HUES64 (cell line): ENCODE measurements at regions not wholly inside any gene's neighbourhood (a gene's known extent, or its start where the extent isn't known, plus 50 kb on each side); places are given as distances from the start of the nearest gene placed in this dataset.

Source experiments
- H3K27ac ChIP-seq: 2 replicates; pipeline ENCODE4 v1.7.0; 2013; ENCODE audit warnings: low read depth, low read length, inconsistent platforms
- H3K27me3 ChIP-seq: 2 replicates; pipeline ENCODE4 v1.6.1; 2013; ENCODE audit warnings: mild to moderate bottlenecking, low read length; ENCODE audit not compliant: insufficient read depth
- H3K36me3 ChIP-seq: 2 replicates; pipeline ENCODE4 v1.6.1; 2013; ENCODE audit warnings: mild to moderate bottlenecking, low read length; ENCODE audit not compliant: insufficient read depth
- H3K4me1 ChIP-seq: 2 replicates; pipeline ENCODE4 v1.6.1; 2013; ENCODE audit warnings: mild to moderate bottlenecking, low read length, moderate library complexity; ENCODE audit not compliant: insufficient read depth
- H3K4me3 ChIP-seq: 2 replicates; pipeline ENCODE4 v1.5.1; 2013; ENCODE audit warnings: mild to moderate bottlenecking, low read length, moderate library complexity
- H3K9ac ChIP-seq: 2 replicates; pipeline ENCODE4 v1.6.1; 2013; ENCODE audit warnings: mild to moderate bottlenecking, low read depth, low read length
- H3K9me3 ChIP-seq: 2 replicates; pipeline ENCODE4 v1.6.1; 2013; ENCODE audit warnings: low read depth, low read length; ENCODE audit not compliant: insufficient read depth
- WGBS: fragments of 150-250, 120-280 bp; methylation state at CpG from one replicate; pipeline ENCODE4 v1.1.7; 2013; ENCODE audit warnings: missing lambda C conversion rate; 5-methylcytosine and 5-hydroxymethylcytosine counted together

GRCh38 chr7:20267482-20267881 is 50.3 kb upstream of the MACC1 start:
- H3K36me3 ChIP-seq: no peaks in the 10 kb centered on the region
- H3K27ac ChIP-seq: peak overlapping the region; percentile 36; the same call in 1 of the 2 replicates
- 45% methylated on average over 4 of the region's 4 CpGs for WGBS
- peak overlapping the region; percentile 35; the same call in 1 of the 2 replicates for H3K9ac ChIP-seq
- peaks cover 24% of the 10 kb centered on the region for H3K4me1 ChIP-seq
- no peak overlapping the region for H3K4me3 ChIP-seq
- no peaks in the 10 kb centered on the region for H3K9me3 ChIP-seq
- no peaks in the 10 kb centered on the region for H3K27me3 ChIP-seq

- H3K4me1 ChIP-seq: peaks cover 23% of the 10 kb centered on the region
- H3K9me3 ChIP-seq: no peaks in the 10 kb centered on the region
- no peak overlapping the region for H3K27ac ChIP-seq
- no peaks in the 10 kb centered on the region for H3K27me3 ChIP-seq
- H3K36me3 ChIP-seq: no peaks in the 10 kb centered on the region
- 89% methylated on average over 1 of the region's 1 CpG for WGBS
- H3K4me3 ChIP-seq: no peak overlapping the region
- no peak overlapping the region for H3K9ac ChIP-seq
Observed at GRCh38 chr7:20268824-20269223, 51.6 kb upstream of the MACC1 start.

GRCh38 chr7:20269726-20270125 is 52.5 kb upstream of the MACC1 start:
- Histone ChIP-seq H3K27me3 (no peaks in the 10 kb centered on the region), H3K9ac (no peak overlapping the region), H3K4me1 (peaks cover 16% of the 10 kb centered on the region), H3K4me3 (no peak overlapping the region), H3K36me3 (no peaks in the 10 kb centered on the region), H3K9me3 (no peaks in the 10 kb centered on the region), H3K27ac (no peak overlapping the region)

- Histone ChIP-seq H3K27ac (no peak overlapping the region), H3K9me3 (no peaks in the 10 kb centered on the region), H3K4me3 (no peak overlapping the region), H3K27me3 (no peaks in the 10 kb centered on the region), H3K4me1 (peaks cover 9% of the 10 kb centered on the region), H3K9ac (no peak overlapping the region), H3K36me3 (no peaks in the 10 kb centered on the region)
- 90% methylated on average over 2 of the region's 2 CpGs for WGBS
Observed at GRCh38 chr7:20270371-20270770, 53.2 kb upstream of the MACC1 start.

GRCh38 chr7:20270867-20271266 is 53.7 kb upstream of the MACC1 start:
- no peak overlapping the region for H3K4me3 ChIP-seq
- H3K27ac ChIP-seq: no peak overlapping the region
- H3K9me3 ChIP-seq: no peaks in the 10 kb centered on the region
- peaks cover 9% of the 10 kb centered on the region for H3K4me1 ChIP-seq
- H3K9ac ChIP-seq: no peak overlapping the region
- H3K27me3 ChIP-seq: no peaks in the 10 kb centered on the region
- H3K36me3 ChIP-seq: no peaks in the 10 kb centered on the region
- 91% methylated on average over 2 of the region's 2 CpGs for WGBS

- no peaks in the 10 kb centered on the region for H3K27me3 ChIP-seq
- H3K36me3 ChIP-seq: no peaks in the 10 kb centered on the region
- H3K9ac ChIP-seq: no peak overlapping the region
- no peaks in the 10 kb centered on the region for H3K9me3 ChIP-seq
- H3K4me1 ChIP-seq: no peaks in the 10 kb centered on the region
- no CpG with 5 or more reads among the region's 1 CpG for WGBS
- no peak overlapping the region for H3K27ac ChIP-seq
- no peak overlapping the region for H3K4me3 ChIP-seq
Observed at GRCh38 chr7:20275637-20276036, 55.1 kb upstream of the ITGB8 start.

GRCh38 chr7:20276705-20277472 is 53.8 kb upstream of the ITGB8 start:
- no peaks in the 10 kb centered on the region for H3K36me3 ChIP-seq
- H3K4me1 ChIP-seq: no peaks in the 10 kb centered on the region
- no peak overlapping the region for H3K9ac ChIP-seq
- 92% methylated on average over 2 of the region's 2 CpGs for WGBS
- no peaks in the 10 kb centered on the region for H3K9me3 ChIP-seq
- H3K27me3 ChIP-seq: no peaks in the 10 kb centered on the region
- no peak overlapping the region for H3K4me3 ChIP-seq
- H3K27ac ChIP-seq: no peak overlapping the region

GRCh38 chr7:20279979-20280378 is 50.7 kb upstream of the ITGB8 start:
- no peak overlapping the region for H3K9ac ChIP-seq
- H3K4me1 ChIP-seq: no peaks in the 10 kb centered on the region
- H3K36me3 ChIP-seq: no peaks in the 10 kb centered on the region
- no CpG with 5 or more reads among the region's 4 CpGs for WGBS
- no peaks in the 10 kb centered on the region for H3K27me3 ChIP-seq
- H3K4me3 ChIP-seq: no peak overlapping the region
- no peaks in the 10 kb centered on the region for H3K9me3 ChIP-seq
- no peak overlapping the region for H3K27ac ChIP-seq

GRCh38 chr7:20280475-20281351 is 50.0 kb upstream of the ITGB8 start:
- Histone ChIP-seq H3K27ac (no peak overlapping the region), H3K9ac (no peak overlapping the region), H3K9me3 (no peaks in the 10 kb centered on the region), H3K36me3 (no peaks in the 10 kb centered on the region), H3K4me1 (peaks cover 2% of the 10 kb centered on the region; the same call in 1 of the 2 replicates), H3K27me3 (no peaks in the 10 kb centered on the region), H3K4me3 (no peak overlapping the region)
- 88% methylated on average over 8 of the region's 8 CpGs for WGBS
